GM12873 (cell line): ENCODE measurements at regions not wholly inside any gene's neighbourhood (a gene's known extent, or its start where the extent isn't known, plus 50 kb on each side); places are given as distances from the start of the nearest gene placed in this dataset.

ENCODE experiments used
- TF ChIP-seq, protein P1 (sequence below): IDR thresholded peaks from 2 replicates; pipeline ENCODE4 v1.5.1; 2012; ENCODE audit warnings: low read depth, mild to moderate bottlenecking, moderate library complexity, low read length, control low read depth; ENCODE audit not compliant: insufficient read depth; ENCODE audit errors: missing control alignments

DNA sequence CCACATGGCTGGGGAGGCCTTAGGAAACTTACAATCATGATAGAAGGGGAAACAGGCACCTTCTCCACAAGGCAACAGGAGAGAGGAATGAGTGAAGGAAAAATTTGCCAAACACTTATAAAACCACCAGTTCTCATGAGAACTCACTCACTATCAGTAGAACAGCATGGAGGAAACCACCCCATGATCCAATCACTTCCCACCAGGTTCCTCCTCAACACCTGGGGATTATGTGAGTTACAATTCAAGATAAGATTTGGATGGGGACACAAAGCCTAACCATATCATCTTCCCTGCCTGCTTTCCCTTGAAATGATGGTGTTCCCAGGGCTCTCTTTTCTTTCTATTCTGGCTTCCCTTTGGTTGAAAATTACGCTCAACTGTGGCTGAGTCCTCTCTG, 262.7 kb upstream of the HABP2 start:
- TF ChIP-seq, protein P1, sequence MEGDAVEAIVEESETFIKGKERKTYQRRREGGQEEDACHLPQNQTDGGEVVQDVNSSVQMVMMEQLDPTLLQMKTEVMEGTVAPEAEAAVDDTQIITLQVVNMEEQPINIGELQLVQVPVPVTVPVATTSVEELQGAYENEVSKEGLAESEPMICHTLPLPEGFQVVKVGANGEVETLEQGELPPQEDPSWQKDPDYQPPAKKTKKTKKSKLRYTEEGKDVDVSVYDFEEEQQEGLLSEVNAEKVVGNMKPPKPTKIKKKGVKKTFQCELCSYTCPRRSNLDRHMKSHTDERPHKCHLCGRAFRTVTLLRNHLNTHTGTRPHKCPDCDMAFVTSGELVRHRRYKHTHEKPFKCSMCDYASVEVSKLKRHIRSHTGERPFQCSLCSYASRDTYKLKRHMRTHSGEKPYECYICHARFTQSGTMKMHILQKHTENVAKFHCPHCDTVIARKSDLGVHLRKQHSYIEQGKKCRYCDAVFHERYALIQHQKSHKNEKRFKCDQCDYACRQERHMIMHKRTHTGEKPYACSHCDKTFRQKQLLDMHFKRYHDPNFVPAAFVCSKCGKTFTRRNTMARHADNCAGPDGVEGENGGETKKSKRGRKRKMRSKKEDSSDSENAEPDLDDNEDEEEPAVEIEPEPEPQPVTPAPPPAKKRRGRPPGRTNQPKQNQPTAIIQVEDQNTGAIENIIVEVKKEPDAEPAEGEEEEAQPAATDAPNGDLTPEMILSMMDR = no peak

DNA sequence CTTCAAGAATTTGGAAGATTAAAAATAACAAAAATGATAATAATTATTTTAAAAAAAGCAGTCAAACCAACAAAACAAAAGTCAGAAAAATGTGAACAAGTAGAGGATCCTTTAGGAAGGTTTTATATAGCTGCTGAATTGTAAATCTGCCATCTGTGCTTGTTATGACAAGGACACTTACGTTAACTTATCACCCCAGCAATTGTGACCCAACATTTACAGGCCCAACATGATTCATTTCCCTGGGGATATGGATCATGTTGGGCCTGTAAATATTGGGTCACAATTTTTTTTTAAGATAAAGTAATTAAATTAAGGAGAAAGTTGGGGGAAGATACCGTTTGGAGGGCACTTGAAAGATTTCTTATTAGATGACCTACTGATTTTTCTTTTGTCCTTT, 261.4 kb upstream of the HABP2 start:
- TF ChIP-seq, protein P1 = no peak

DNA sequence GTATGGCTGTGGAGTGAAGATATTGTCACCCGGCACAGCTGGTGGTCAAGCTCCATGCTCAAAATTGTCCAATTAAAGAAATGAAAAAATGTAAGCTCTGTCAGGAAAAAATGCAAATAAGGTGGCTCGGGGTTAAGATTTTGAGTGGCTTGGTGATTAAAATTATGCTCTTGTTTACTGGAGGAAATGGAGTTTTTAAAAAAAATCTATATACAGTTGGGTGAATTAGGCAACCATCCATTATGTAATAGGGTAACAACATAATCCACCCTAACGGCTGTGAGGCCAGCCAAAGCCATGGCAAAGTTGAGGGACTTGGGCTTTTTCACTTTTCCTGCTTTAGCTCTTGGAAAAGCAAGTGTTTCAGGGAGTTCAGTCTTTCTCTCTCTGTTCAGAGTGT, 260.8 kb upstream of the HABP2 start:
- TF ChIP-seq, protein P1 = no peak

DNA sequence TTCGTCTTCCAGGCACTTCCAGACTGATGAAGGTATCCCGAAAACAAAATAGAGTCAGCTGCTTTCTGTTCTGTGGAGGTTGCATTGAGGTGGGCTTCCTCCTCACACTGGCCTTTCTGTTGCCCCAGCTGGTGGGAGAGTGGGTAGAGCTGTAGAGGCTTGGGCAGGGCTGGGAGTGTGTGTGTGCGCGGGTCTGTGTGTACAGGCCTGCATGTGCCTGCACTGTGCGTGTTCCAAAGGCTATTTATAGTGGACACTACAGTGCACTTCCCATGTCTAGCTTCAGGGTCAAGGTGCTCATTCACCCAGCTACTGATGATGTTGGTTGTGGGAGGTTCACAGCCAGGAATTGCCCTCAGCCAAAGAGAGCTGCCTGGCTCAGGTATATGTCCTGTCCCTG, 260.1 kb upstream of the HABP2 start:
- TF ChIP-seq, protein P1 = no peak

DNA sequence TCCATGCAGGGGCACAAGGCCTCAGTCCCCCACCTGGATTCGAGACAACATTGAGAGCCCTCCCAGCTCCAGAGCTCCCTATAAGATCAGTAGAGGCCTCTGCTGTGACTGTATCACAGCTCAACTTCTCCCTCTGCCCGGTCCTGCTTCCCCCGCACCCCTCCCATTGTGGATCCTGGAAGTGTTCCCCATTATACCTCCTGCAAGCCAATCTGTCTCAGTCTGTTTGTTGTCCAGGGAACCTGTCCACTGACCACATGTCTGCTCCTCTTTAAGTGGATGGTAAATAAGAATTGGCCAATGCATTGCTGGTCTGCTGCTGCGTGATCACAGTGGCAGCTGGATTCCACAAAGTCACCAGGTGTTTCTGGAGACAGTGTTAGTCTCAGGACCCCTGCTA, 259.7 kb upstream of the HABP2 start:
- TF ChIP-seq, protein P1 = no peak

DNA sequence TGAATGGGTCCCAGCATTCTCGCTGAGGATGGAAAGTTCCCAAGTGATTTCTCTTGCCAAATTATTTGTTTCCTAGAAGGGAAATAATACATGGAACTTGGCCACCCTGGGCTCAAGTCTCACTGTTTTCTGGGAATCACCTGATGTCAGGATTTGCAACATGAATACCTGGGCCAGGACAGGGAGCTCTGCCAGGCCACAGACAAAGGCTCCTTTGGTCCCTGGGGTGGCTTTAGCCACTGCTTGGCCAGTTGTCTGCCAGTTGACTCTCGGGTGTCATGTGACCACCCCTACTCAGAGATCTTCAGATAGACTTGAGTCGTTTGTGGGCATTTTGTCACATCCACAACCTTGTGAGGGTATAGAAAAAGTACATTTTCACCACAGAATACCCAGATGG, 258.0 kb upstream of the HABP2 start:
- TF ChIP-seq, protein P1 = no peak

DNA sequence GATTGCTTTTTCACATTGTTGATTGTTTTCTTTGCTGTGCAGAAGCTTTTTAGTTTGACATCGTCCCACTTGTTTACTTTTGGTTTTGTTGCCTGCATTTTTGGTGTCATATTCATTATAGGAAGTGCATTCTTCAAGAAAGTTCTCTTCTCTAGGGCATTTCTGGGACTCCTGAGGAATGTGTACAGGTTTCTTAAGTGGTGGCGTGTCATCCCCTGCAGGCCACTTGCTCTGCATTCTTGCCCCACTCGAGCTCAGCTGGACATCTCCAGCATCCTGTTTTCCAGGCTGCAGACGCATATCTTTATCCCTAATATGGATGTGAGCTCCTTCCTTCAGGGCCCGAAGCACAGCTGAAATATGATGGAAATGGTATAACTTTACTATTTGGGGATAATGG, 255.6 kb upstream of the HABP2 start:
- TF ChIP-seq, protein P1 = no peak
